CD4-positive, alpha-beta T cell treated with Interleukin-1 beta for 1 hour (primary cell): ENCODE measurements at regions not wholly inside any gene's neighbourhood (a gene's known extent, or its start where the extent isn't known, plus 50 kb on each side); places are given as distances from the start of the nearest gene placed in this dataset.

Experiments used
- DNase-seq, 2 donors: peaks; one replicate each; pipeline ENCODE4 v3.0.0-alpha.2; 2020 to 2022

DNA sequence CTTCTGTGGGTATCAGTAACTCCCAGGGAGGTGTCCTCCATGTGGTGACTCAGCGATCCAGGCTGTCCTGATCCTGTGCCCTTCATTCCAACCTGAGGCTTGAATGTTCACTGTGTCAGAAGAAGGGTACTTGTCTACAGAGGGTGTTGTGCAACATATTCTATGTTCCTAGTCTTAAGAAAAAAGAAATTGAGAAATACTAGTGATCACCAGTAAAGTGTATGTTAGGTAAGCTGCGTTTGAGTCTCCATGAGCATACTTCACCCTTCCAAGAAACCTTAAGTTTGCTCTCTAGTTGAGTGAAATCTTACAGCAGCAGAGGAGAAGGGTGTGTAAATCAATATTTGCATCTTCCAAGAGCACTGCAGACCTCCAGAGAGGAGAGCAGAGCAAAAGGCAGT is 122.2 kb upstream of the SLC24A5 start:
- no peak for DNase-seq

GRCh38 chr15:48001393-48002039 is 119.3 kb upstream of the SLC24A5 start:
- no peak for DNase-seq

- no peak for DNase-seq
These were observed 118.0 kb upstream of the SLC24A5 start for GRCh38 chr15:48002767-48003166.

DNA sequence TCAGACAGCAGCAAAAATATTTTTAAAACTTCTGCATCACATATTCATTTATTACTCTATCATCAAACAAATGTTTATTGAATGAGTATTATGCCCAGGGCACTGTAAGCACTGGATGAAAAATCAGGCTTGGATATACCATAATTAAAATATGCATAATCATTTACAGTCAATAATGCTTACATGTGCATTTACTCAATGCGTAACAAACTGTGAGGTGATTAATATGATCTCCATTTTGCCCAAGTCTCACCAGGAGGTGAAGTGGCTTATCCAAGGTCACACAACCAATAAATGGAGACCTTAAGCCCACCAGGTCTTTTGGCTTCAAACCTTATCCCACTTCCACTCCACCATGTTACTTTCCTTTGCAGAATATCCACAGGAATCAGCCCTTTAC is 117.3 kb upstream of the SLC24A5 start:
- no peak for DNase-seq

DNA sequence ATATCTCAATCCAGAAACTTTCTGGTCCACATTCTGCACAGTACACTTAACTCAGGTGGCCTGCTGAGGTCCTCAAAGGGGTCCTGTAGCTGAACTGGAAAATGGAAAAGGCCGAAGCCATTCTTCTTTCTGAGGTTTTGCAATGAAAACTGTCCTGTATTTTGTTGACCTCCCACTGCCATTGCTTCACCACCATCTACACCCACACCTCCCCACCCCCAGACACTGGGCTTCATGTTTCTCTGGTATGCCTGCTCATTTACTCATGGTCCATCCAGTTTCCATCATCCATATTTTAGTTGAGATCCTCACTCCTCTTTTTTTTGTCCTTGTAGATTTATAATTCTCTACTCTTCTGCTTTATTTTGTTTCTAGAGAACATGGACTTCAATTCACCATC is 115.7 kb upstream of the SLC24A5 start:
- no peak for DNase-seq

DNA sequence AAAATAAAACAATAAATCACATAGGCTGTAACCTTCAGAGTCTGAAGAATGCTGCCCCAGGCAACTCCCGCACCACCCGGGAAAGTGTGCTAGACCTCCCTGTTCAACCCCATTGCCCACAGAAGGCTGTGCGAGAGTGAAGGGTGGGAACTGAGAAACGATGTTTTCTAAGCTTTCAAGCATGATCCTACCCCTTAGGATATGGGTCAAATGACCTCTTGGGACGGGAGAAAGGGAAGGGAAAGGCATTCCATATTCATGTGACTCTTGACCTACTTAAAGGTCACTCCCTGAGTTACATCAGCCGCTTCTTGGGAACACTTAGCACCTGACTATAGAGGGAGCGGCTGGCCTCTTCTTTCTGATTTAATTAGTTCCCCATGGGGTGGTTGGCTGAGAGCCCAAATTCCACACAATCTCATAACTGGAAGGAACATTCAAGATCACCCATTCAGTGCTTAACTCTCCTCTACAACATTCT is 114.7 kb upstream of the SLC24A5 start:
- DNase-seq, result no peak

GRCh38 chr15:48010316-48010715 is 110.5 kb upstream of the SLC24A5 start:
- no peak for DNase-seq

DNA sequence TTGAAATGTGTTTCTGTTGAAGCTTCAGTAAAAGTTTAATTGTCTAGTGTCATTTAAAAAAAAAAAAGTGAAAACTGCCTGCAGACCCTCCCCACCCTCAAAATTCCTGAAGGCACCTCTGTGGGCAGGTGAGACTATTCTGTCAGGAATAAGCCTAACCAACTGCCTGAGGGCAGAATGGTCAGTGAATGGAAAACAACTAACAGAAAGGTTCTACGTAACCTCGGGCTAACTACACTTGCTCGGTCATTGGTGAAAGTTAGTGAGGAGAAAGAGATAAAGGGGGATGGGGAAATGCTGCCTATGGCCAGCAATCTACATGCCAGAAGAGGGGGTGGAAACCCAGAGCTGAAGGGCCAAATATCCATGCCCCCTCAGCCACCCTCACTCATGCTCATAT is 108.6 kb upstream of the SLC24A5 start:
- DNase-seq, result no peak

DNA sequence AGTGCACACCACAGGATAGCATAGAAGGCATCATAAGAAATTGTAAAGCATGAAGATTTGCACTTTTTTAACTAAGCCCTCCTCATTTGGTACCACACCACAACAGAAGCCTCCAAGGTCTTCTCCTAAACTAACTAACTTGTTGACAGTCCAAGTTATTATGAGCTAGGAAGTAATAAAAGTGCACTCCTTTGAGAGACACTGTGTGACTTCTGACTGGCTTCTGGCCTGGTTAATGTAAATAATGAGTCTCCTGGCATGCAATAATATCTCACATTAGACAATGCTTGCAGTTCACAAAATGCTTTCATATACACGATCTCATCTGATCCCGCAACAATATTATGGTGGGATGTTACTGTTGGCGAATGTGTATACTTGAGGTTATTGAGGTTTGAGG is 103.9 kb upstream of the SLC24A5 start:
- no peak for DNase-seq

GRCh38 chr15:48017747-48018146 is 103.0 kb upstream of the SLC24A5 start:
- DNase-seq, result no peak

DNA sequence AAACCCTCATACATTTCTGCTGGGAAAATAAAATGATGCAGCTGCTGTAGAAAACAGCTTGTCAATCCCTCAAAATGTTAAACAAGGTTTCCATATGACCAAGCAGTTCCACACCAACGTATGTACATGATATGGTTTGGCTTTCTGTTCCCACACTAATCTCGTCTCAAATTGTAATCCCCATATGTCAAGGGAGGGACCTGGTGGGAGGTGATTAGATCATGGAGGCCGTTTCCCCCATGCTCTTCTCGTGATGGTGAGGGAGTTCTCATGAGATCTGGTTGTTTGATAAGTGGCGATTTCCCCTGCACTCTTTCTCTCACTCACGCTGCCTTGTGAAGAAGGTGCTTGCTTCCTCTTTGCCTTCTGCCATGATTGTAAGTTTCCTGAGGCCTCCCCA is 100.6 kb upstream of the SLC24A5 start:
- DNase-seq, result no peak

DNA sequence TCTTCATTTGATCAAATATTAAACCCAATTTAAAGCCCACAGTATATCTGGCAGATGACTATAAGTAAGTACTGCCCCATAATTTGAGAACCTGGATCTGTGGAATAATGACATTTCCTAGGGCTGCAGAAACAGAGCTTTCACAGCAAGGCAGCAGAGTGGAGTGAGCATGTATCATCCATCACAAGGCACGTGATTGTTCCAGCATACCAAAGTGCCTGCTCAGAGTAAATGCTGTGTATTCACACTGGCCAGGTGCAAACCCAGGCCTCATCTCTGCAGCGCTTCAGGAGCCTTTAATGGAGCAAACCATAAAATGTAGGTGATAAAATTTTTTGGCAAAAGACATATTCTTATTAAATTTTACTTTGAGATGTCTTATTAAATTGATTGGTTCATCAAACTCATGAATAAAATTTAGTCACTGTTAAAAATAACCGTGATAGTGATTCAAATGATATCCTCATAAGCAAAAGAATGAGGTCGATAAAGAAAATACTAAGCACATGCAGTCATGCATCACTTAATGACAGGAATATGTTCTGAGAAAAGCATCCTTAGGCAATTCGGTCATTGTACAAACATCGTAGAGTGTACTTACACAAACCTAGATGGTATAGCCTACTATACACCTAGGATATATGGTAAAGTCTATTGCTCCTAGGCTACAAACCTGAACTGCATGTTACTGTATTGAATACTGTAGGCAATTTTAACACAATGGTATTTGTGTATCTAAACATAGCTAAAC is 99.3 kb upstream of the SLC24A5 start:
- no peak for DNase-seq

- DNase-seq, result no peak
These were observed 95.7 kb upstream of the SLC24A5 start for GRCh38 chr15:48025118-48025517.

DNA sequence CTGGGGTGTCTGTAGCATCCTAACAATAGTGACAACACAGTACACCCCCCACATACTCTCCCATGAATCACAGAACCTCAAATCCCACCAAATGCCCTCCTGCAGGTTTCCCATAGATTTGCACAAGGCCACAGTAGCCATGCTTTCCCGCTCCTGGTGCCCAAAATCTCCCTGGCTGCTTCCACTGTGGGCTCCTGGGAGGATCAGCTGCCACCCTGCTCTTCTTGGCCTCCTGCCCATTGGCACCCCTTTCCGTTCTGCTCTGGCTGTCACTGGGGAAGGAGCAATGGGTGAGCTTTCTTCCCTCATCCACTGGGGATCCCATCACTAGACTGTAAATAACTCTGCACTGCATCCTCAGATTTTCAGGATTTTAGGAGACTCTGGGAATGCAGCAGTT is 92.1 kb upstream of the SLC24A5 start:
- DNase-seq, result no peak

DNA sequence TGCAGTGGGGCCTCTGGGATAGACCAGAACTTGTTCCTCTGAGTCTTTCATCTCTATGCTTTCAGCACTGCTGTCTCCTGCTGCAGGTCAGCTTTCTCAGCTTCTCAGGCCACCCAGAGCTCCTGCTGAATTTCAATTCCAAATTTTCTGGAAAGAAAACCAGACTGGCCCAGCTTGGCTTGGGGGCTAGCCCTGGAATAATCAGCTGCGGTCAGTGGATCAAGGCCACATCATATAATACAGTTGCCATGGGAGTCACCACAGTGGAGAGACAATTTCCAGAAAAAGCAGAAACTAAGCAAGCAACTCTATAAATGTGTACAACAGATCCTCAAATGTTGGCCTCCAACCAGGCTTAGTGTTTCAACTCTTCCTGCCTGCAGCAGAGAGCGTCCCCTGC is 91.1 kb upstream of the SLC24A5 start:
- DNase-seq, result no peak

DNA sequence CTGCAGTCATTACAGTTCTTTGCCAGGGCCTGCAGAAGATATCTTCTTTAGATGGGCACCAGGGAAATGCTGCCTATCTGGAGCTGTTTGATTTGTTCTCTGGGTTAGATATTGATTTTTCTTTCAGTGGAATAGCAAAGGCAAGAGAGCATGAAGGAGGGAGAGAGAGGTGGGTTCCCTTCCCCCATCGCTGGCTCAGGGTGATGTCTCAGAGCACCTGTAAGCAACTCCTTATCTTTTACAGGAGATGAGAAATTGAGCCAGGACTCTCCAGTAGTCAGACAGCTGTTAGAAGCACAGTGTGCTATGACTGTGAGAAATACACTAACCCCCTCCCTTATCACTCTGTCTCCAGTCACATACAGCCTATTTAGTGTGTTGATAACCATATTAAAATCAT is 89.3 kb upstream of the SLC24A5 start:
- DNase-seq, result no peak

- DNase-seq, result no peak
These were observed 88.8 kb upstream of the SLC24A5 start for GRCh38 chr15:48031973-48032372.

GRCh38 chr15:48032911-48033310 is 87.9 kb upstream of the SLC24A5 start:
- no peak for DNase-seq

DNA sequence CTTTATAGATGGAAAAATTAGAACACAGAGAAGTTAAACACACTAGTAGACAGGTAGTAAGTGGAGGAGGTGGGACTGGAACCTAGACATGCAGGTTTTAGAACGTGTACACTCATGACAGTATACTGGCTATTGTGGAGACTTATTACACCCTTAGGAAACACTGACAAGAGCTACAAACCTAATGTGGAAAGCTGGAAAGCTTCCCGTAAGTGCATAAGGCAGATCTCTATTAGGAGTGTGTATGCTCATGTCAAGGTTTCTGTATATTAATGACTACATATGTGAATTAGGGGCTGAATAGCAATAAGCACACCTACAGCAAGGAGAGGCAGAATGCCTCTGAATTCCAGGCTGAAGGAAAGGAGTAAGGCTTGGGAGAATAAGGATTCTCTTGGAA is 82.6 kb upstream of the SLC24A5 start:
- no peak for DNase-seq

GRCh38 chr15:48040166-48040817 is 80.5 kb upstream of the SLC24A5 start:
- no peak for DNase-seq

DNA sequence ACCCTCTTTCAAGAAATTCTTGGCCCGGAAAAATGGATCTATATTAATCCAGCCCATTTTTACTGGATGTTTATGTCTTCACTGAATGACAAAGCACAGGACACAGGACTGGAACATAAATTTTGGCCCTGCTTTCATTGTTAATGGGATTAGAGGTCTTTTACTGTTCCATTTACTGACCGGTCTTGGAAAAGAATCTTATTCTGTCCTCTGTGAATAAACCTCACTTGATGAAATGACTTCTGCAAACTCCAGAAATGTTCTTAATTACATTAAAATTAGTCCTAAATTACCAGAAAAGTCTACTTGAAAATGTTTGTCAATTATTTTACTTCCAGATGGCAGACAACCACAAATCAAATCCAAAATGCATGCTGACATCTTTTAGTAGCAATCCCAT is 79.3 kb upstream of the SLC24A5 start:
- DNase-seq, result no peak

- DNase-seq, result no peak
These were observed 73.9 kb upstream of the SLC24A5 start for GRCh38 chr15:48046813-48047438.

DNA sequence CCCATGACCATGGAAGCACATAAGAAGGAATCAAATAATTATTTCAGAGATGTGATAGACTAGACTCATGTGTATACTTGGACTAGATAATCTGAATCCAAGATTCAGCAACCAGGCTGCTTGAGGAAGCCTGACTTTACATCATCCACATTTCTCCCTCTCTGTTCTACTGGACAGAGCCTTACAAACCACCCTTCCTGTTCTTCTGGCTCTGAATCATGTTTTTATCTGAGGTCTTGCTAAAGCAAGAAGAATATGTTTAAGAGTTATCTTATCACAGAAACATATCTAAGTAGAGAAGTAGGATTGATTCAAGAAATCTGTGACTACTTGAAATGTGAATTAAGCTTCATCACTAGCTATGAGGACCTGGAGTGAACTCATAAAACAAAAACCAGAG is 71.1 kb upstream of the SLC24A5 start:
- no peak for DNase-seq

DNA sequence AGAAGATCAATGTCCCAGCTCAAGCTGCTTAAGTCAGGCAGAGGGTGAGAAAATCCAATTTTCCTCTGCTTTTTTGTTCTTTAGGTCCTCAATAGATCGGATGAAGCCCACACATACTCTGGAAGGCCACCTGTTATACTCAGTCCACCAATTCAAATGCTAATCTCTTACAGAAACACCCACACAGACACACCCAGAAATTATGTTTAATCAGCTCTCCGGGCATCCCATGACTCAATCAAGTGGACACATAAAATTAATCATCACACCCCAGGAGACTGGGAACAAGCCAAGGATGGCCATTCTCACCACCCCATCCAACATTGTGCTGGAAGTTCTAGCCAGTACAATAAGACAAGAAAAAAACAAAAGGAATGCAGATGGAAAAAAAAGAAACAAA is 67.8 kb upstream of the SLC24A5 start:
- no peak for DNase-seq
